ENCODE measurements at regions not wholly inside any gene's neighbourhood (a gene's known extent, or its start where the extent isn't known, plus 50 kb on each side); places are given as distances from the start of the nearest gene placed in this dataset.

- no peak overlapping the region for H3K4me3 ChIP-seq (ENCODE audit: low read depth, low read length, poor library complexity, severe bottlenecking)
- no peaks in the 10 kb centered on the region for H3K27me3 ChIP-seq (ENCODE audit: insufficient read depth, low read length)
Observed at GRCh38 chr18:38367473-38367872, 801.9 kb upstream of the CELF4 start.

GRCh38 chr18:38362286-38362792 is 796.7 kb upstream of the CELF4 start:
- H3K4me1 ChIP-seq (ENCODE audit: insufficient read depth, low read length, severe bottlenecking): no peaks in the 10 kb centered on the region
- H3K9ac ChIP-seq (ENCODE audit: low read length): no peak overlapping the region
- H3K9me3 ChIP-seq (ENCODE audit: low read length): no peaks in the 10 kb centered on the region
- H3K4me3 ChIP-seq (ENCODE audit: low read depth, low read length, poor library complexity, severe bottlenecking): no peak overlapping the region
- H3K27ac ChIP-seq (ENCODE audit: low read depth, low read length, poor library complexity, severe bottlenecking): no peak overlapping the region
- H3K4me2 ChIP-seq (ENCODE audit: low read length): no peak overlapping the region
- no peaks in the 10 kb centered on the region for H3F3A ChIP-seq (ENCODE audit: insufficient read depth, low read length)
- TF ChIP-seq EZH2 (IDR thresholded peaks at IDR 0.05; ENCODE audit: borderline replicate concordance, low read length): no peak
- no peaks in the 10 kb centered on the region for H3K27me3 ChIP-seq (ENCODE audit: insufficient read depth, low read length)
- no peaks in the 10 kb centered on the region for H3K9me2 ChIP-seq (ENCODE audit: low read depth, low read length)
- H3K36me3 ChIP-seq (ENCODE audit: insufficient read depth, low read length): no peaks in the 10 kb centered on the region
- H4K20me1 ChIP-seq (ENCODE audit: insufficient read depth, low read length): no peaks in the 10 kb centered on the region
- H2AFZ ChIP-seq (ENCODE audit: low read length): no peak overlapping the region
- H3K79me2 ChIP-seq (ENCODE audit: insufficient read depth, low read length): no peaks in the 10 kb centered on the region

More at GRCh38 chr18:38367473-38367872, 801.9 kb upstream of the CELF4 start:
- no peaks in the 10 kb centered on the region for H3K4me1 ChIP-seq (ENCODE audit: insufficient read depth, low read length, severe bottlenecking)
- H3K9me3 ChIP-seq (ENCODE audit: low read length): no peaks in the 10 kb centered on the region
- H3K36me3 ChIP-seq (ENCODE audit: insufficient read depth, low read length): no peaks in the 10 kb centered on the region
- TF ChIP-seq CTCF (IDR thresholded peaks at IDR 0.05; ENCODE audit: low read length) (no peak; the same call in 1 of the 2 replicates), EZH2 (IDR thresholded peaks at IDR 0.05; ENCODE audit: borderline replicate concordance, low read length) (no peak)
- no peak overlapping the region for H3K4me2 ChIP-seq (ENCODE audit: low read length)
- no peaks in the 10 kb centered on the region for H3F3A ChIP-seq (ENCODE audit: insufficient read depth, low read length)
- no peak overlapping the region for H3K27ac ChIP-seq (ENCODE audit: low read depth, low read length, poor library complexity, severe bottlenecking)
- no peak overlapping the region for H3K9ac ChIP-seq (ENCODE audit: low read length)
- H3K79me2 ChIP-seq (ENCODE audit: insufficient read depth, low read length): no peaks in the 10 kb centered on the region
- no peak overlapping the region for H2AFZ ChIP-seq (ENCODE audit: low read length)
- H3K9me2 ChIP-seq (ENCODE audit: low read depth, low read length): no peaks in the 10 kb centered on the region
- no peaks in the 10 kb centered on the region for H4K20me1 ChIP-seq (ENCODE audit: insufficient read depth, low read length)

- no peaks in the 10 kb centered on the region for H3K4me1 ChIP-seq (ENCODE audit: insufficient read depth, low read length, severe bottlenecking)
- TF ChIP-seq CTCF (IDR thresholded peaks at IDR 0.05; ENCODE audit: low read length) (no peak), EZH2 (IDR thresholded peaks at IDR 0.05; ENCODE audit: borderline replicate concordance, low read length) (no peak)
Observed at GRCh38 chr18:38358805-38359657, 793.4 kb upstream of the CELF4 start.

More at GRCh38 chr18:38358805-38359657, 793.4 kb upstream of the CELF4 start:
- Histone ChIP-seq H3K79me2 (ENCODE audit: insufficient read depth, low read length) (no peaks in the 10 kb centered on the region), H3K27ac (ENCODE audit: low read depth, low read length, poor library complexity, severe bottlenecking) (no peak overlapping the region), H3K4me2 (ENCODE audit: low read length) (no peak overlapping the region), H3K9me2 (ENCODE audit: low read depth, low read length) (no peaks in the 10 kb centered on the region), H2AFZ (ENCODE audit: low read length) (no peak overlapping the region), H3K9ac (ENCODE audit: low read length) (no peak overlapping the region), H3K27me3 (ENCODE audit: insufficient read depth, low read length) (no peaks in the 10 kb centered on the region), H4K20me1 (ENCODE audit: insufficient read depth, low read length) (no peaks in the 10 kb centered on the region), H3K9me3 (ENCODE audit: low read length) (no peaks in the 10 kb centered on the region), H3F3A (ENCODE audit: insufficient read depth, low read length) (no peaks in the 10 kb centered on the region), H3K36me3 (ENCODE audit: insufficient read depth, low read length) (no peaks in the 10 kb centered on the region), H3K4me3 (ENCODE audit: low read depth, low read length, poor library complexity, severe bottlenecking) (no peak overlapping the region)
